Pancreas (tissue), 10 donors: ENCODE measurements at regions not wholly inside any gene's neighbourhood (a gene's known extent, or its start where the extent isn't known, plus 50 kb on each side); places are given as distances from the start of the nearest gene placed in this dataset.

Source experiments
- ATAC-seq, 4 donors: fragments of 200-7000 bp; cut with Tn5 transposase; one replicate each; pipeline versions ENCODE4 v1.8.0 to v1.9.1; 2020; ENCODE audit warnings: mild to moderate bottlenecking in 4 of 4, moderate library complexity in 4 of 4
- DNase-seq, 6 donors: peaks; one replicate each; pipeline ENCODE4 v3.0.0-alpha.2; 2020
- FAIRE-seq: peaks from 2 replicates; lab custom pipeline; 2012; peaks lifted over from hg19 to GRCh38; lab: Jason Lieb, UNC
- H3K27ac ChIP-seq, 4 donors: fragments of 200-600 bp; sonication (generic); 1 replicate in 3 of 4; 2 replicates in 1 of 4; pipeline versions ENCODE4 v1.5.0 to v1.8.0; 2020
- H3K27me3 ChIP-seq, 4 donors: fragments of 200-600 bp; one replicate each; pipeline ENCODE4 v1.8.0; 2021
- H3K36me3 ChIP-seq, 3 donors: fragments of 200-600 bp; sonication (generic) in 1 of 3; one replicate each; pipeline versions ENCODE4 v1.5.0 to v1.8.0; 2020 to 2021
- H3K4me1 ChIP-seq, 3 donors: fragments of 200-600 bp; one replicate each; pipeline ENCODE4 v1.8.0; 2021
- H3K4me3 ChIP-seq, 4 donors: fragments of 200-600 bp; sonication (generic) in 2 of 4; one replicate each; pipeline versions ENCODE4 v1.5.0 to v1.8.0; 2020 to 2021
- H3K9me3 ChIP-seq, 4 donors: fragments of 200-600 bp; one replicate each; pipeline ENCODE4 v1.8.0; 2021
- CTCF ChIP-seq, 4 donors: fragments of 200-600 bp; sonication (generic) in 3 of 4; IDR thresholded peaks; one replicate each; pipeline versions ENCODE4 v1.5.0 to v1.8.0; 2021; ENCODE audit warnings: antibody characterized with exemption in 4 of 4
- WGBS, 2 donors: extraction: QIAGEN DNeasy Blood & Tissue Kit; methylation state at CpG; one replicate each; pipeline ENCODE4 v1.1.7; 2013; 5-methylcytosine and 5-hydroxymethylcytosine counted together
- intact Hi-C, 3 donors: fragments of 100-400 bp; cut with DNase I; formaldehyde crosslinking; loops; one replicate each; pipeline versions ENCODE4 v1.11.1 to v1.14.2; 2022
- donor health status: healthy with polysubstance abuse.
- donor health status: DM: no; HTN: no; CAD: no; lungs with moderate emphysema.
- donor health status: DM: no; HTN: no; CAD: no.
- donor health status: control.
- donor health status: control.
- donor health status: Bipolar disorder and iron deficiency.
- donor health status: DM: yes; HTN: yes; CAD: no.
- donor health status: DM: no; HTN: no; CAD: no.
- donor health status: DM: no; HTN: no; CAD: no.
- donor health status: DM: yes; HTN: yes; CAD: no.

DNA sequence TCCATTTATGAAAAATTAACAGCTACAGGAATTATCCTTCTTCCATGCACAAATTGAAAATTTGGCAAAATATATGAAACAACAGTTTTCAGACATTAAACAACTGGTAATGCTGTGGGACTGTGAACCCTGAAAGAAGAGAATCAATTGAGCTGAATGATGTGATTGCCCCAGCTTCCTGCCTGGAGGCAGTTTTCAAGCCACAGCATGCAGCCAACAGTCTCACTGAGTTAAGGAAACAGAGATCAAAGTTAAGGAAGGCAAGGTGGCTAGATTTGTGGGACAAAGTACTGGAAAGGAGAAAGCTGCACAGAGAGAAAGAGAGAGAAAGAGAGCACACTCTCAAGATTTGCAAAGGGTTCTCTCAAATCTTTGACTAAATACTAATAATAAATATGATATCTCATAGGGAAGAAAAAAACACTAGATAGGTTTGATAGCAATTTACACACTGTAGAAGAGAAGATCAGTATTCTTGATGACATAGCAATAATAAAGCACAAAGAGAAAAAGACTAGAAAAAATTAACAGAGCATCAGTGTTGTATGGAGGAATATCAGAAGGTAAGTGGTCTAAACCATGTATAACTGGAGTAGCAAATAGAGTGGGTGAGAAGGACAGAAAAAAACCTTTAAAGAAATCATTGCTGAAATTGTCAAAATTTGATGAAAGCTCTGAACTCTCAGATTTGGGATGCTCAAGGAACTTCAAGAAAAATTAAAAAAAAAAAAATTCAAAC lies 70.1 kb upstream of the CNKSR3 start:
- FAIRE-seq (no peak), ATAC-seq (no peak), DNase-seq (no peak)
- intact Hi-C loops, result no loop called here
- H3K27ac ChIP-seq, result no peak overlapping the region
- H3K36me3 ChIP-seq, result no peaks in the 10 kb centered on the region
- H3K9me3 ChIP-seq, result no peaks in the 10 kb centered on the region
- TF ChIP-seq CTCF (IDR thresholded peaks at IDR 0.05), result no peak
- H3K27me3 ChIP-seq, result no peaks in the 10 kb centered on the region
- no peaks in the 10 kb centered on the region for H3K4me1 ChIP-seq
- no peak overlapping the region for H3K4me3 ChIP-seq

DNA sequence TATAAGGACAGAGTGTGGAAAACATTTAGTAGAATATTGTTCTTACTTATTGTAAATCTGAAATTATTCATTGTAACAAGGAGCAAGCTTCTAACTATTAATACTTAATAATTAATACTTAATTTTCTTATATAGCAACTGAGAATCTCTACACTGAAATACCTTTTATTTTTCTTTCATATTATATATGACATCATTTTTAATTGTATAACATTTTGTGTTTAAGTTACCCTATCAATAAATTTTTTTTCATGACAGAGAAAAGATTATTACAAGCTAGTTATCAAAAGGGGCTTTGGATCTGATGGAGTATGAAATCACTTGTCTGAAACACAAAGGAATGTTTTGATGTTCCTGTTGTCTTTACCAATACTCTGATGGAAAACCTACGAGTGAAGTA lies 72.2 kb upstream of the CNKSR3 start:
- ATAC-seq, result no peak
- no peaks in the 10 kb centered on the region for H3K36me3 ChIP-seq
- no peaks in the 10 kb centered on the region for H3K27me3 ChIP-seq
- H3K27ac ChIP-seq, result no peak overlapping the region
- no peak overlapping the region for H3K4me3 ChIP-seq
- TF ChIP-seq CTCF (IDR thresholded peaks at IDR 0.05), result no peak
- peak; percentile 63 for FAIRE-seq
- intact Hi-C loops, result no loop called here
- WGBS, 2 donors, result 77 to 79% methylated on average over 1 of the region's 1 CpG
- DNase-seq, result no peak
- no peaks in the 10 kb centered on the region for H3K9me3 ChIP-seq
- H3K4me1 ChIP-seq, result no peaks in the 10 kb centered on the region

GRCh38 chr6:154583546-154584188 lies 73.2 kb upstream of the CNKSR3 start:
- H3K27me3 ChIP-seq, result no peaks in the 10 kb centered on the region
- no peak overlapping the region for H3K27ac ChIP-seq
- 79 to 84% methylated on average over 4 of the region's 4 CpGs for WGBS, 2 donors
- no peaks in the 10 kb centered on the region for H3K4me1 ChIP-seq
- intact Hi-C loops, result no loop called here
- ATAC-seq, result peak in 1 of 4 donors; percentile 35
- H3K36me3 ChIP-seq, result no peaks in the 10 kb centered on the region
- TF ChIP-seq CTCF (IDR thresholded peaks at IDR 0.05), result no peak
- H3K9me3 ChIP-seq, result no peaks in the 10 kb centered on the region
- peak; percentile 17 for FAIRE-seq
- DNase-seq, result no peak
- H3K4me3 ChIP-seq, result no peak overlapping the region

DNA sequence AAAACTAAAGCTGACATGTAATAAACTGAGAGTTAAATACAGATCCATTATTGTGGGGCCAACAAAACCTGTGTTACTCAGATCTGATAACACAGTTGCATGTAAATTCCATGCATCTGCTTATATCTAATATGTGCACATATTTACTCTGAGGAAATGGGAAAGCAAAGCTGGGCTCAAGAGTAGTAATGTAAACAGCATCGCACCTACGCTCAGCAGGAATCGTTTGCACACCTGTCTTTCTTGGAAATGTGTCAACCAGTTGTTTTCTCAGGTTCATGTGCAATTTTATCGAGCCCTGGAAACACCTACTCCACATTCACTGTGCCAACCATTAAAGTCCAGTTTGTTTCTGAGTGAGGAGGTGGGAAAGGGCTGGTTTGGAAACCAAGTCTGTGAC lies 80.3 kb upstream of the CNKSR3 start:
- ATAC-seq (peak; percentile 73 to 85 (median 76)), DNase-seq (peak in 3 of 6 donors; percentile 55 to 70 (median 69)), FAIRE-seq (no peak)
- Histone ChIP-seq H3K4me3 (no peak overlapping the region), H3K27me3 (no peaks in the 10 kb centered on the region), H3K9me3 (no peaks in the 10 kb centered on the region), H3K27ac (peak overlapping the region in 2 of 4 donors; percentile 77 to 88), H3K36me3 (no peaks in the 10 kb centered on the region), H3K4me1 (peaks cover 22 to 34% (median 28%) of the 10 kb centered on the region in 3 donors)
- WGBS, 2 donors, result 9 to 22% methylated on average over 4 of the region's 4 CpGs
- intact Hi-C loops, result no loop called here
- TF ChIP-seq CTCF (IDR thresholded peaks at IDR 0.05), result no peak

DNA sequence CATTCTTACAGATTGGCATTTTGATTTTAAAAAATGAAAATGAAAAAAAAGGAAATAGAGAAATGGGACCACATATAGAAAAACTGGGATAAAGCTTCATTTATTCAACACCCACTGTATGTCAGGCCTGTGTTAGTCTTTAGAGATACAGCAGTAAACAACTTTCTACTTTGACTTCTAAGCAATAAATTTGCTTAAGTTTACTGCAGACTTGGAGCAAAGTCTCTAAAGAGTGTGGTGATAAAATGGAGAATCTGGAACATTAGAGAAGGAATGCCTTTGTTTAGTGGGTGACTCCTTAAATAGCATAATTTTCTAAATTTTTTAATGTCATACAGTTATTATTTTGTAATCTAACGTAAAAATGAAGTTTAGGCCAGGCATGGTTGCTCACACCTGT lies 80.7 kb upstream of the CNKSR3 start:
- H3K4me1 ChIP-seq, result peaks cover 22 to 34% (median 28%) of the 10 kb centered on the region in 3 donors
- FAIRE-seq (no peak), ATAC-seq (no peak), DNase-seq (no peak)
- WGBS, 2 donors, result 85 to 86% methylated on average over 1 of the region's 1 CpG
- no peaks in the 10 kb centered on the region for H3K9me3 ChIP-seq
- H3K36me3 ChIP-seq, result no peaks in the 10 kb centered on the region
- H3K27ac ChIP-seq, result peak overlapping the region in 3 of 4 donors; percentile 13 to 88 (median 77)
- TF ChIP-seq CTCF (IDR thresholded peaks at IDR 0.05), result no peak
- intact Hi-C loops, result no loop called here
- H3K27me3 ChIP-seq, result no peaks in the 10 kb centered on the region
- no peak overlapping the region for H3K4me3 ChIP-seq
